WTC11 (cell line): ENCODE measurements at regions not wholly inside any gene's neighbourhood (a gene's known extent, or its start where the extent isn't known, plus 50 kb on each side); places are given as distances from the start of the nearest gene placed in this dataset.

ENCODE experiments used
- ATAC-seq: fragments of 200-7000 bp; cut with Tn5 transposase; 2 replicates; pipeline ENCODE4 v1.10.0; 2021; ENCODE audit warnings: mild to moderate bottlenecking, moderate library complexity
- CTCF ChIA-PET: fragments of 300-600 bp; sonication (Branson Sonifier 250); formaldehyde crosslinking; loops from one replicate; lab custom pipeline; 2021; ENCODE audit warnings: antibody characterized with exemption; lab: Charles Lee
- POLR2A ChIA-PET: fragments of 350-600 bp; sonication (Branson Sonifier 250); formaldehyde crosslinking; loops from one replicate; lab custom pipeline; 2021; ENCODE audit warnings: antibody characterized with exemption; lab: Charles Lee
- DNase-seq: peaks from one replicate; pipeline ENCODE4 v3.0.0; 2021; ENCODE audit warnings: low spot score
- H3K27ac Mint-ChIP-seq: 2 replicates; pipeline ENCODE4 v1.8.0; 2021; ENCODE audit warnings: mixed read lengths
- H3K27me3 Mint-ChIP-seq: 2 replicates; pipeline ENCODE4 v1.8.0; 2021; ENCODE audit warnings: low read depth, mild to moderate bottlenecking, moderate library complexity, mixed read lengths
- H3K36me3 Mint-ChIP-seq: 2 replicates; pipeline ENCODE4 v1.8.0; 2021; ENCODE audit warnings: mixed read lengths
- H3K4me1 Mint-ChIP-seq: 2 replicates; pipeline ENCODE4 v1.8.0; 2022; ENCODE audit warnings: mixed read lengths
- H3K4me3 Mint-ChIP-seq: 2 replicates; pipeline ENCODE4 v1.8.0; 2021; ENCODE audit warnings: mild to moderate bottlenecking, moderate library complexity, mixed read lengths
- H3K9me3 Mint-ChIP-seq: 2 replicates; pipeline ENCODE4 v1.8.0; 2021; ENCODE audit warnings: mixed read lengths
- FOXJ3 ChIP-seq: sonication (generic); formaldehyde crosslinking; IDR thresholded peaks from 2 replicates; pipeline ENCODE4 v1.9.0; 2021; ENCODE audit warnings: missing genetic modification reagents, mild to moderate bottlenecking, borderline replicate concordance
- FOXK1 ChIP-seq: sonication (generic); formaldehyde crosslinking; IDR thresholded peaks from 2 replicates; pipeline ENCODE4 v1.8.0; 2022; ENCODE audit warnings: mild to moderate bottlenecking, moderate library complexity, missing genetic modification reagents
- GRHL2 ChIP-seq: fragments of 250-450 bp; sonication (Bioruptor Pico); IDR thresholded peaks from 2 replicates; pipeline ENCODE4 v1.8.0; 2022; ENCODE audit warnings: mild to moderate bottlenecking, moderate library complexity; ENCODE audit not compliant: insufficient replicate concordance, severe bottlenecking
- IRF2 ChIP-seq: sonication (generic); formaldehyde crosslinking; IDR thresholded peaks from 2 replicates; pipeline ENCODE4 v1.8.0; 2022; ENCODE audit warnings: low read depth, missing genetic modification reagents, borderline replicate concordance
- JAZF1 ChIP-seq: fragments of 250-450 bp; sonication (Bioruptor Pico); IDR thresholded peaks from 2 replicates; pipeline ENCODE4 v1.9.0; 2021; ENCODE audit warnings: moderate library complexity, mild to moderate bottlenecking, inconsistent platforms
- NFATC4 ChIP-seq: fragments of 250-450 bp; sonication (Bioruptor Pico); IDR thresholded peaks from 2 replicates; pipeline ENCODE4 v1.9.0; 2021; ENCODE audit warnings: mild to moderate bottlenecking
- NR1H2 ChIP-seq: sonication (generic); formaldehyde crosslinking; IDR thresholded peaks from 2 replicates; pipeline ENCODE4 v1.9.0; 2021; ENCODE audit warnings: mild to moderate bottlenecking, moderate library complexity, missing genetic modification reagents
- SMAD4 ChIP-seq: sonication (generic); formaldehyde crosslinking; IDR thresholded peaks from 2 replicates; pipeline ENCODE4 v1.8.0; 2022; ENCODE audit warnings: mild to moderate bottlenecking, missing genetic modification reagents
- TEAD1 ChIP-seq: sonication (generic); formaldehyde crosslinking; IDR thresholded peaks from 2 replicates; pipeline ENCODE4 v1.8.0; 2022; ENCODE audit warnings: mild to moderate bottlenecking, missing genetic modification reagents
- TP53 ChIP-seq: sonication (generic); formaldehyde crosslinking; IDR thresholded peaks from 2 replicates; pipeline ENCODE4 v1.8.1; 2023; ENCODE audit warnings: mild to moderate bottlenecking, missing genetic modification reagents
- ZNF121 ChIP-seq: sonication (generic); formaldehyde crosslinking; IDR thresholded peaks from 2 replicates; pipeline ENCODE4 v1.8.0; 2023; ENCODE audit warnings: missing genetic modification reagents
- TF ChIP-seq, protein P1 (sequence below): sonication (generic); formaldehyde crosslinking; IDR thresholded peaks from 2 replicates; pipeline ENCODE4 v1.8.0; 2023; ENCODE audit warnings: missing genetic modification reagents
- TF ChIP-seq, protein P2 (sequence below): sonication (generic); formaldehyde crosslinking; IDR thresholded peaks from 2 replicates; pipeline ENCODE4 v1.8.0; 2022; ENCODE audit warnings: mild to moderate bottlenecking, missing genetic modification reagents
- TF ChIP-seq, protein P3 (sequence below): sonication (generic); formaldehyde crosslinking; IDR thresholded peaks from 2 replicates; pipeline ENCODE4 v1.8.1; 2023; ENCODE audit warnings: mild to moderate bottlenecking, moderate library complexity, missing genetic modification reagents
- TF ChIP-seq, protein P4 (sequence below): sonication (generic); formaldehyde crosslinking; IDR thresholded peaks from 2 replicates; pipeline ENCODE4 v1.8.1; 2023; ENCODE audit warnings: mild to moderate bottlenecking, missing genetic modification reagents, moderate library complexity
- TF ChIP-seq, protein P5 (sequence below): sonication (generic); formaldehyde crosslinking; IDR thresholded peaks from 2 replicates; pipeline ENCODE4 v1.8.1; 2022; ENCODE audit warnings: missing genetic modification reagents, borderline replicate concordance
- TF ChIP-seq, protein P6 (sequence below): sonication (generic); formaldehyde crosslinking; IDR thresholded peaks from 2 replicates; pipeline ENCODE4 v1.8.1; 2022; ENCODE audit warnings: low read depth, missing genetic modification reagents, borderline replicate concordance
- TF ChIP-seq, protein P7 (sequence below): fragments of 250-450 bp; sonication (Bioruptor Pico); IDR thresholded peaks from 2 replicates; pipeline ENCODE4 v2.1.2; 2022; ENCODE audit warnings: mild to moderate bottlenecking, moderate library complexity

DNA sequence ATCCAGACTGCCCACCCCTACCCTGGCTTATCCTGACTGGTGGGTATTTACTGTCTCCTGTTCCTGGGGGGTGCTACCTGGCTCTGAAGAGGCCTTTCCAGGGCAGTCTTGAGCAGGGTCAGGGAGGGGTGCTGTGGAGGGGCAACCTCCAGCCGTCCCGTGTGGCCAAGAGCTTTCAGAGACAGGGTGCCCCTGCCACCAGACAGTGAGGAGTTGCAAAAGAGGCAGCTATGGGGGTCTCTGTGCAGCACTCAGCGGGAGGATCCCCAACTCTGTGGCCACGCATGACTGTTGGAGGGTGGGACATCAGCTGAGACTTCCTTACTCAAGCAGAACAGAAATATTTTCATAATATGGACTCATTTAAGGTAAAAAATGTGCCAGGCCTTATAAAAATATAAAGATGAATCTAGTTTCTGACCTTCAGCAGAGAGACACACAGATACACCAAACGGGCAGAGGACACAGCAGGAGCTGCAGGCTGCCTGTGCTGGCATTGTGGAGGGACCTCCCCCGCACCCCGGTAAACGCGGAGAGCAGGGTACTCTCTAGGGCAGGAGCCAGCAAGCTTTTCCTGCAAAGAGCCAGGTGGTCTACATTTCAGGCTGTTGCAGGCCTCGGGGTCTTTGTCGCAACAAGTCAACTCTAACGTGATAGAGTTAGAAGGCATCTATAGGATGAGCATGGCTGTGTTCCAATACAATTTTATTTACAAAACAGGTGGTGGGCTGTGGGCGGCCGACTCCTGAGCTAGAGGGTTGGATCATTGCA, 252.6 kb downstream of the RHOU start (continued):
- TF ChIP-seq, protein P1, sequence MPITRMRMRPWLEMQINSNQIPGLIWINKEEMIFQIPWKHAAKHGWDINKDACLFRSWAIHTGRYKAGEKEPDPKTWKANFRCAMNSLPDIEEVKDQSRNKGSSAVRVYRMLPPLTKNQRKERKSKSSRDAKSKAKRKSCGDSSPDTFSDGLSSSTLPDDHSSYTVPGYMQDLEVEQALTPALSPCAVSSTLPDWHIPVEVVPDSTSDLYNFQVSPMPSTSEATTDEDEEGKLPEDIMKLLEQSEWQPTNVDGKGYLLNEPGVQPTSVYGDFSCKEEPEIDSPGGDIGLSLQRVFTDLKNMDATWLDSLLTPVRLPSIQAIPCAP (CRISPR knock-in tag) = no peak
- TF ChIP-seq FOXJ3 = no peak
- TF ChIP-seq TEAD1 (CRISPR knock-in tag) = no peak
- TF ChIP-seq, protein P2, sequence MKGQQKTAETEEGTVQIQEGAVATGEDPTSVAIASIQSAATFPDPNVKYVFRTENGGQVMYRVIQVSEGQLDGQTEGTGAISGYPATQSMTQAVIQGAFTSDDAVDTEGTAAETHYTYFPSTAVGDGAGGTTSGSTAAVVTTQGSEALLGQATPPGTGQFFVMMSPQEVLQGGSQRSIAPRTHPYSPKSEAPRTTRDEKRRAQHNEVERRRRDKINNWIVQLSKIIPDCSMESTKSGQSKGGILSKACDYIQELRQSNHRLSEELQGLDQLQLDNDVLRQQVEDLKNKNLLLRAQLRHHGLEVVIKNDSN (CRISPR knock-in tag) = no peak
- TF ChIP-seq ZNF121 = no peak
- TF ChIP-seq NFATC4 = no peak
- TF ChIP-seq, all 79 proteins: peak for 0

DNA sequence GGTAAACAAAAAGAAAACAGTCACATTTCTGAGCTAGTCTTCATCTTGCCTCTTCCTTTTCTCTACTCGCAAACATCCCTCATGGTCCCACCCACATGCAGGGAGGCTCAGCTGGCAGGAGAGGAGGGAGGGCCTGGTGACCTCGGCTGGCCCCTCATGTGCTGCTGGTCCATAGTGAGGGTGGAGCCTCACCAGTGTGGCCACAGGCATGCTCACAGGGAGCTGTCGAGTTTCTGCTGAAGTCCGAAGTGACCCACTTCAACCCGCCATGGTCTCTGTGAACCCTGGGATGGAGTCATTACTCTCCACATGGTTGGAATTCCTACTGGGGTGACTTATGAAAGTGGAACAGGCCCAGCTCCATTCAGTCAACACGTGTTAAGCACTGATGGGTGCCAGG, 253.4 kb downstream of the RHOU start:
- POLR2A ChIA-PET = no interaction called here
- Mint-ChIP-seq H3K27me3 (peaks cover 7% of the 10 kb centered on the region; the same call in 1 of the 2 replicates), H3K4me1 (peaks cover 42% of the 10 kb centered on the region), H3K27ac (no peak overlapping the region), H3K36me3 (no peaks in the 10 kb centered on the region), H3K9me3 (0 out of 2 replicates have a peak, but pooled peaks cover 3% of the 10 kb centered on the region), H3K4me3 (no peak overlapping the region)
- DNase-seq = no peak
- CTCF ChIA-PET = interaction anchor here (1.3 kb wide), 1 partner anchor 266 kb away, joined by 3 read pairs; no protein-coding TSS in a partner anchor
- no peak for ATAC-seq
- TF ChIP-seq, protein P3, sequence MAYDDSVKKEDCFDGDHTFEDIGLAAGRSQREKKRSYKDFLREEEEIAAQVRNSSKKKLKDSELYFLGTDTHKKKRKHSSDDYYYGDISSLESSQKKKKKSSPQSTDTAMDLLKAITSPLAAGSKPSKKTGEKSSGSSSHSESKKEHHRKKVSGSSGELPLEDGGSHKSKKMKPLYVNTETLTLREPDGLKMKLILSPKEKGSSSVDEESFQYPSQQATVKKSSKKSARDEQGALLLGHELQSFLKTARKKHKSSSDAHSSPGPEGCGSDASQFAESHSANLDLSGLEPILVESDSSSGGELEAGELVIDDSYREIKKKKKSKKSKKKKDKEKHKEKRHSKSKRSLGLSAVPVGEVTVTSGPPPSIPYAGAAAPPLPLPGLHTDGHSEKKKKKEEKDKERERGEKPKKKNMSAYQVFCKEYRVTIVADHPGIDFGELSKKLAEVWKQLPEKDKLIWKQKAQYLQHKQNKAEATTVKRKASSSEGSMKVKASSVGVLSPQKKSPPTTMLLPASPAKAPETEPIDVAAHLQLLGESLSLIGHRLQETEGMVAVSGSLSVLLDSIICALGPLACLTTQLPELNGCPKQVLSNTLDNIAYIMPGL (CRISPR knock-in tag) = no peak
- TF ChIP-seq NR1H2 (CRISPR knock-in tag) (no peak), JAZF1 (CRISPR knock-in tag) (no peak), SMAD4 (CRISPR knock-in tag) (no peak), GRHL2 (no peak), IRF2 (CRISPR knock-in tag) (no peak), FOXK1 (CRISPR knock-in tag) (no peak), TP53 (no peak)
- TF ChIP-seq, protein P4, sequence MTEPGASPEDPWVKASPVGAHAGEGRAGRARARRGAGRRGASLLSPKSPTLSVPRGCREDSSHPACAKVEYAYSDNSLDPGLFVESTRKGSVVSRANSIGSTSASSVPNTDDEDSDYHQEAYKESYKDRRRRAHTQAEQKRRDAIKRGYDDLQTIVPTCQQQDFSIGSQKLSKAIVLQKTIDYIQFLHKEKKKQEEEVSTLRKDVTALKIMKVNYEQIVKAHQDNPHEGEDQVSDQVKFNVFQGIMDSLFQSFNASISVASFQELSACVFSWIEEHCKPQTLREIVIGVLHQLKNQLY (CRISPR knock-in tag) = no peak
- TF ChIP-seq, protein P5, sequence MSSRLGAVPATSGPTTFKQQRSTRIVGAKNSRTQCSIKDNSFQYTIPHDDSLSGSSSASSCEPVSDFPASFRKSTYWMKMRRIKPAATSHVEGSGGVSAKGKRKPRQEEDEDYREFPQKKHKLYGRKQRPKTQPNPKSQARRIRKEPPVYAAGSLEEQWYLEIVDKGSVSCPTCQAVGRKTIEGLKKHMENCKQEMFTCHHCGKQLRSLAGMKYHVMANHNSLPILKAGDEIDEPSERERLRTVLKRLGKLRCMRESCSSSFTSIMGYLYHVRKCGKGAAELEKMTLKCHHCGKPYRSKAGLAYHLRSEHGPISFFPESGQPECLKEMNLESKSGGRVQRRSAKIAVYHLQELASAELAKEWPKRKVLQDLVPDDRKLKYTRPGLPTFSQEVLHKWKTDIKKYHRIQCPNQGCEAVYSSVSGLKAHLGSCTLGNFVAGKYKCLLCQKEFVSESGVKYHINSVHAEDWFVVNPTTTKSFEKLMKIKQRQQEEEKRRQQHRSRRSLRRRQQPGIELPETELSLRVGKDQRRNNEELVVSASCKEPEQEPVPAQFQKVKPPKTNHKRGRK (CRISPR knock-in tag) = no peak
- TF ChIP-seq, protein P6, sequence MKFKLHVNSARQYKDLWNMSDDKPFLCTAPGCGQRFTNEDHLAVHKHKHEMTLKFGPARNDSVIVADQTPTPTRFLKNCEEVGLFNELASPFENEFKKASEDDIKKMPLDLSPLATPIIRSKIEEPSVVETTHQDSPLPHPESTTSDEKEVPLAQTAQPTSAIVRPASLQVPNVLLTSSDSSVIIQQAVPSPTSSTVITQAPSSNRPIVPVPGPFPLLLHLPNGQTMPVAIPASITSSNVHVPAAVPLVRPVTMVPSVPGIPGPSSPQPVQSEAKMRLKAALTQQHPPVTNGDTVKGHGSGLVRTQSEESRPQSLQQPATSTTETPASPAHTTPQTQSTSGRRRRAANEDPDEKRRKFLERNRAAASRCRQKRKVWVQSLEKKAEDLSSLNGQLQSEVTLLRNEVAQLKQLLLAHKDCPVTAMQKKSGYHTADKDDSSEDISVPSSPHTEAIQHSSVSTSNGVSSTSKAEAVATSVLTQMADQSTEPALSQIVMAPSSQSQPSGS (CRISPR knock-in tag) = no peak
- TF ChIP-seq, protein P7, sequence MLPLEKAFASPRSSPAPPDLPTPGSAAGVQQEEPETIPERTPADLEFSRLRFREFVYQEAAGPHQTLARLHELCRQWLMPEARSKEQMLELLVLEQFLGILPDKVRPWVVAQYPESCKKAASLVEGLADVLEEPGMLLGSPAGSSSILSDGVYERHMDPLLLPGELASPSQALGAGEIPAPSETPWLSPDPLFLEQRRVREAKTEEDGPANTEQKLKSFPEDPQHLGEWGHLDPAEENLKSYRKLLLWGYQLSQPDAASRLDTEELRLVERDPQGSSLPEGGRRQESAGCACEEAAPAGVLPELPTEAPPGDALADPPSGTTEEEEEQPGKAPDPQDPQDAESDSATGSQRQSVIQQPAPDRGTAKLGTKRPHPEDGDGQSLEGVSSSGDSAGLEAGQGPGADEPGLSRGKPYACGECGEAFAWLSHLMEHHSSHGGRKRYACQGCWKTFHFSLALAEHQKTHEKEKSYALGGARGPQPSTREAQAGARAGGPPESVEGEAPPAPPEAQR (CRISPR knock-in tag) = no peak
